Left cardiac atrium (tissue), 4 donors: ENCODE measurements at regions not wholly inside any gene's neighbourhood (a gene's known extent, or its start where the extent isn't known, plus 50 kb on each side); places are given as distances from the start of the nearest gene placed in this dataset.
"Not testable (repeated sequence)": the region's sequence is repeated elsewhere in the genome, so short reads cannot be mapped to it uniquely, and the experiment has no call there.

Experiments
- ATAC-seq, 2 donors: fragments of 200-7000 bp; cut with Tn5 transposase; one replicate each; pipeline ENCODE4 v1.9.1; 2020; ENCODE audit warnings: mild to moderate bottlenecking in 2 of 2, moderate library complexity in 2 of 2
- DNase-seq: peaks from one replicate; pipeline ENCODE4 v3.0.0-alpha.2; 2020
- intact Hi-C, 2 donors: fragments of 100-400 bp; cut with DNase I; formaldehyde crosslinking; loops; one replicate each; pipeline versions ENCODE4 v1.14.1 to v1.15.1; 2022 to 2023
- donor health status: DM: no; HTN: yes; CAD: no.
- donor health status: DM: no; HTN: yes; CAD: no; lungs with severe emphysema.
- donor health status: DM: yes; HTN: yes; CAD: no.
- donor health status: Dilated cardiomyopathy.

DNA sequence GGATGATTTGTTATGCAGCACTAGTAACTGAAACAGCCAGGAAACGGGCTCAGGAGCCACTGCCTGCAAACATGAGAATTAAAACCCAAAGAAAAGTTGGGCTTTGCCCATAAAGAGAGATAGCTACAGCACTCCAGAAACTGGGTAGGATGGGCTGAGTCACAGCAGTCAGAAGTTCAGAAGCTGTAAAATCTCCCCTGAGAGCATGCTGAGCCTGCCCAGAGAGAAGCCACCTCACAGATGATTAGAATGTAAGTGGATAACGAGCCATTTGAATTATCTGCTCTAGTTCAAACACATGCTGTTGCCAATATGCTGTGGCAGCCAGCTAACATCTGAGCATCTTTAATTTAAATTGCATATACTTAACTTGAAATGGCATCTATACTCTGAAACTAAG lies 388.1 kb upstream of the ACVR2A start:
- intact Hi-C loops = no loop called here
- no peak for DNase-seq
- ATAC-seq = no peak

DNA sequence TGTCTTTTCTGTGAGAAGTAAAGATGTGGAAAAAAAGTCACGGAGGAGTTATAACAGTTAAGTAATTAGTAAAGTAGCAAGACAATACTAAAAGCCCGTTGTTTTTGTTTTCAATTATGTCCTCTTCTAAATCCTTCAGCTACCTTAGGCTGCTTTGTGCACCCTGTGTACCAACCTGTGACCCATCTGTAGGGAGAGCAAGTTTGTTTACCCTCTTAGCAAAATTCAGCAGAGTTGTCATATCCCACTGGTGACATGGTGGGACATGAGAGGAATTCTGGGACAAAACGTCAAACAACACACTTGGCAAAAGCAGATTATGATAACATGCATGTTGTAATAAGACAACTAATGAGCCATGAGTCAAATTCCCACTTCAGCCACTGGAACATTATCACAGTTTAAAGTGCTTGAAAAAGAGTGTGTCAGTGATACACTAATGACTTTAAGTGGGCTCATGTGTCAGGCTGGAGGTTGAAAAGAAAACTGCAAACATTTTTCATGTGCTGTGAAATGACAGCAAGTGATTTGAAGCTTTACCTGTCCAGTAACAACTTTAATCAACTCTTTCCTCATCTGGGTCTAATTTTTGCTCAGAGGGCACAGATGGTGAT lies 392.8 kb upstream of the ACVR2A start:
- intact Hi-C loops = no loop called here
- ATAC-seq (no peak), DNase-seq (no peak)

DNA sequence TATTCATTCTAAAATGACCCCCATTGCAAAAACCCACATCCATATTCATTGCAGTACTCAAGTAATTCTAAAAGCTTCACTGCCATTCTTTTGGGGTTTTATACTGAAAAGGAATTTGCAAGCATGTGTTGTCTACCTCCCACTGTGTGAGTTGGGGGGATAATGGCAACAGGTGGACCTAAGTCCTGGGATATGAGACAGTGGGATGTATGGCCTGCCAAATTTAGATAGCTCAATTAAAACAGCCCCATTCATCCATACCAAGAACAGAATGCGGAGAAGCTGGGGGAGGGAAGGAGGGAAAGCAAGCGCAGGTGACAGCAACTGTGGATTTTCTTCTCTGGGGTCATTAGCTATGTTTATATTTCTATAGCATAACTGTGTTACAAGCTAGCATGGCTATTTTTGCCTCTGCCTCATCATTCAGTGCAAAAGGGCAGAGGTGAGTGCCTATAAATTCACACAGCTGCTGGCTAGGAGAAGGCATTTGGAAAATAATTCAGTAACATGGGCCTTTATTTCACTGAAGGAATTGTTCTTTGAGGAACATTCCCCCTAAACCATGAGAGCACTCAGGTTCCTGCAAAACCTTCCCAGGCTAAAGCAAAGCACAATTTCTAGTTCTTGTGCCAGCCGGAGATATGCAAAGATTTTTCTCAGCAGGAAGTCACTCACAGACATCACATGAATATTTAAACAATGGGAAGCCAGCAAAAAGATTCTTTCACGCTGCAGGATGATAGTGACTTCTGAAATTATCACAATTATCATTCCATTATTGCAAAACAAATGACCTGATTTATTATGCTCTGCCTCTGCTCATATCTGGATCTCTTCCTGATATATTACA lies 393.9 kb upstream of the ACVR2A start:
- intact Hi-C loops = no loop called here
- ATAC-seq = no peak

GRCh38 chr2:147449323-147449991 lies 395.4 kb upstream of the ACVR2A start:
- intact Hi-C loops = no loop called here
- ATAC-seq = no peak
- no peak for DNase-seq

More for the DNA sequence above, 393.9 kb upstream of the ACVR2A start:
- DNase-seq = no peak

DNA sequence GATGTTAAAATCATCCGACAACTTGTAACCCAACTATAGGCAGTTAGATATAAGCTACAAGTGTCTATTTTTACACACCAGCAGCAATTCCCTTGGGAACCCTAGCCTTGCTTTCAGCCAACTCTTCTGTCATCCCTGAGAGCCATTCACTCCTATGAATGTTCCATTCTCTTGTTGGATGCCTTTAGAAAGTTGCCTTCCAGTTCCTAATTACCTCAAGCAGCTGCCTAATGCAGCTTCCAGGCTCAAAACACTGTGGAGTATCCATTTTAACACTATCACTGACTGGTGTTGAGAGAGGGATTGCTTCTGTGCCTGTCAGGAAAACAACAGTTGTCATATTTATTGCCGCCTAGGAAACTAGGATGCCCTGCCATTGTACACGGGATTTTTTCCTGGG lies 402.0 kb upstream of the ACVR2A start:
- DNase-seq = no peak
- intact Hi-C loops = no loop called here
- no peak for ATAC-seq

GRCh38 chr2:147441182-147441581 lies 403.6 kb upstream of the ACVR2A start:
- no peak for ATAC-seq
- intact Hi-C loops = no loop called here

DNA sequence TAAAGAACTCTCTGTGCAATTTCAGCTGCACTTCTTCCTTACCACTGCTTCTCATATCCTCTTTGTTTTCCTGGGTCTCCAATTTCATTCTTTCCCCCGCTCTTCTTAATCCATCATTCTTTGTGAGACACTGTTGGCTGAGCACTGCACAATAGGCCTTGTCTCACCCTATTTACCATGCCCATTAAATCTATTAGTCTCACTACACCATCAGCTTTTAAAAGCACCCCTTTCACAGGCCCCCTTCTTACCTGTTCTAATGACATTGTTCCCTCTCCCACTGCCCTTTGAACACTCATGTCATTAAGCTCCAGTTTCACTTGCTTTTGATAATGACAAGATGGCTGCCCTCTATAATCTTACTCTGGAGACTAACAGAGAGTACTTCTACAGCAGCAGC lies 404.1 kb upstream of the ACVR2A start:
- ATAC-seq = no peak
- intact Hi-C loops = no loop called here
- no peak for DNase-seq

More at GRCh38 chr2:147441182-147441581, 403.6 kb upstream of the ACVR2A start:
- DNase-seq = no peak

- ATAC-seq (no peak), DNase-seq (no peak)
- intact Hi-C loops = no loop called here
Measured at GRCh38 chr2:147439986-147440385, 404.8 kb upstream of the ACVR2A start.

DNA sequence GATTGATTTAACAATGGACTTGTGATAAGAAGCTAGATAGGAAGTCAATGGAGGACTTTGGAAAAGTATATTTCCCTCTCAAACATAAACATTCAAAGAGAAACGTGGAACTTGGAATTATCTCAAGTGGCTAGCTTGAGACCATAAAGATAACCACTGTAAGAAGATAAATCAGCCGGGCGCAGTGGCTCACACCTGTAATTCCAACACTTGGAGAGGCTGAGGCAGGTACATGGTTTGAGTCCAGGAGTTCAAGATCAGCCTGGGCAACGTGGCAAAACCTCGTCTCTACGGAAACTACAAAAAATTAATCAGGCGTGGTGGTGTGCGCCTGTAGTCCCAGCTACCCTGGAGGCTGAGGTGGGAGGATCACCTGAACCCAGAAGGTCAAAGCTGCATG lies 405.9 kb upstream of the ACVR2A start:
- ATAC-seq (no peak), DNase-seq (no peak)
- intact Hi-C loops = no loop called here

GRCh38 chr2:147433822-147434221 lies 411.0 kb upstream of the ACVR2A start:
- DNase-seq = no peak
- intact Hi-C loops = no loop called here
- ATAC-seq = no peak

GRCh38 chr2:147430408-147430807 lies 414.4 kb upstream of the ACVR2A start:
- DNase-seq (no peak), ATAC-seq (no peak)
- intact Hi-C loops = no loop called here

DNA sequence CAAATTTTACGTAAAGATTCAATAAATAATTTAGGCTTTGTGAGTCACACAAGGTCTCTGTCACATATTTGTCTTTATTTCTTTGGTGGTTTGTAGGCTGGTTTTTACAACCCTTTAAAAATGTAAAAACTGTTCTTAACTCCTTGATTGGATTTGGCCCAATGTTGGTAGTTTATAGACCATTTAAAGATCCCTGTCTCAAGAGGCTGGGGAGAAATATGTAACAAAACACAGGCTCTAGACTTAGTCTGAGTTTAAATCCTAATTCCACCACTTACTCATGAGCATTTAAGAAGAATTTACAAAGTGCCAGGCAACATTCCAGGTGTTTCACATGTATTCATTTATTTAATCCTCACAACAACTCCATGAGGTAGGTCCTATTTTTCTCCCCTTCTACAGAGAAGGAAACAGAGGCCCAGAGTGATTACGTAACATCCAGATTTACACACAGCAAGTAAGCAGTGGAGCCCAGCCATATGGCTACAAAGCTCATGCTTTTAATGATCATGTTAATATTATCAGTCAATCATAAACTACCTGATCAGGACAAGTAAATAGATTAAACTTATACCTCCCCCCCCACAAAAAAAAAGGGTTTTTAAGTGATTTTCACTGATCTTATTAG lies 416.6 kb upstream of the ACVR2A start:
- DNase-seq (no peak), ATAC-seq (no peak)
- intact Hi-C loops = no loop called here

DNA sequence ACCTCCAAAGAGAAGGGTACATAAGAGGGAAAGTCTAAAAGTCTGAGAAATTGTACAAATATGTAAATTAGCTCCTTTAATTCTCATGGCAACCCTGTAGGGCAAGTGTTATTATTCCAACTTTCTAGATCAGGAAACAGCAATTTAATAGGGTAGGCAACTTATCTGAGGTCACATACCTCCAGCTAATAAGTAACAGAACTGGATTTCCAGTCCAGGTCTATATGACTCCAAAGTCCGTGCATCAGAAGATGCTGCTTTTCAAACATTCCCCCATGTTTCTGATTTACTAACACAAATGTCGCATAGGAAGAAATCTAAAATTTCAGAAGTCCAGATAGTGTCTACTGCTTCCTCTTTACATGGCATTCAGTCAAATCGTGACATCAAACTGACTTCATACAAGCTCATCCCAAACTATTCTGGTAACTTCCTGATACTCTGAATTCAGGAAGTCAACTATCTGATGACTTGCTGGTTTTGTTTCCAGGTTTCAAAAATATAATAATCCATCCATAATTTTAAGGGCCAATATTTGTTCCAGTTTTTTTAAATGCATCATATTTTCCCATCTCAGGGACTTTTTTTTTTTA lies 419.3 kb upstream of the ACVR2A start:
- ATAC-seq (peak in 1 of 2 donors; percentile 42), DNase-seq (no peak)
- intact Hi-C loops = no loop called here

DNA sequence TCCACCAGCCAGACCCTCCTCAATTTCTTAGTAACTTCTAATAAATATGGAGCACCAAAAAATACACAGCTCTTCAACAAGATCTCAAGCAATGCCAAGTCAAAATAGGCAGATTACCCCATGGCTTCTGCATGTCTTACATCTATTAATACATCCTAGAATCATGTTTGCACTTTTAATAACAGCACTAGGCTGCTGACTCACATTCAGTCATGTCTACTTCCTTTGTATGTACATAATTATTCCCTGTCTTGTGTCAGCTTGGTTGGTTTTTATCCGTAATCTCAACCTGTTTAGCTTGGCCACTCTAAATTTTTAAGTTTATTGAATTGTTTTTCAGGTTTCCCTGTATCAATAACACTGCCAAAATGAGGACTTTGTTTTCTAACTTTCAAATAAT lies 420.1 kb upstream of the ACVR2A start:
- ATAC-seq (no peak), DNase-seq (no peak)
- intact Hi-C loops = no loop called here

DNA sequence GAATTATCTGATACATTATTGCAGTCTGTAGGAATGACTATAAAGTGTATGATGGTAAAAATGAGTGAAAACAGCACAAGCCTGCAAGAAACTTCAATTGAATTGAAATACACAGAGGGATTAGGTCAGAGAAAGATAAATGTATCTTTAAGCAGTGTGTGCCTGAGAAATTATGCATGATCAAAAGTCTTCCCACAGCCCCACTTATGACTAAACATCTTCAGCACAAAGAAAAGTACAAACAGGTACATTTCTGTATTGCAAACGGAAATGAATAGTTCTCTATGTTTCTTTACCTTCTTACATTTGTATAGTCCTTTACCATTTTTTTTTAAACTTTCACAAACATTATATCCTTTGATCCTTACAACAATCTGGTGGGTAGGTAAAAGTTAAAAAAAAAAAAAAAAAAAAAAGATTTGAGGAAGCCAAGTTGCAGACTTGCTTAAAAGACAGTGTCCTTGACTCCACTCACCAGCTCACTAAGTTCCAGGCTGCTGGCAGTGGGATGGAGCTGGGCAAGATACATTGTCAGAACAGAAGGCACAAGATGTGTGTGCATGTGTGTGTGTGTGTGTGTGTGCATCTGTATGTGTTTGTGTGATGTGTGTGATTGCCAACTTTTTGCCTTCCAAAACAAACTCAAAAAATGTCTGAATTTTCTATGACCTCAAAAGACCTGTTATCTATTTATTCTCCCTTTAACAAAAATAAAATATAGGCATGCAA lies 423.7 kb upstream of the ACVR2A start:
- ATAC-seq (no peak), DNase-seq (no peak)
- intact Hi-C loops = no loop called here

DNA sequence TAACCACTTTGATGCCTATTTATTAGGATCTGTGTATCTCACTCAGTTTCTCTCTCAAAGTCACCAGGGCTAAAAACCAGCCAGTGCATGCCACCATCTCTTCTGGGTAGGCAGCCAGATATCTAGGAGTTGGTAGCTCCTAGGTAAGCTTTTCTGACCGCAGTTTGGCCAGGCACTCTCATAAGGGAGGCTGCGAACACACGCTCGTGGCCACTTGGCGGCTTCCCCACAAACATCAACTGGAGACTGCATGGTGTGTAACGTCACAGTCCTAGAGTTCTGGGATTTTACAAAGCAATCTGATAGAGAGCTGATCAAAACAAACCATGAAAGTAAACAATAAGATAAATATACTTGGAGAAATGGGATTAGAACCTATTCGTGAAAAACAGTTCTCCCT lies 424.3 kb upstream of the ACVR2A start:
- ATAC-seq (no peak), DNase-seq (no peak)
- intact Hi-C loops = no loop called here

DNA sequence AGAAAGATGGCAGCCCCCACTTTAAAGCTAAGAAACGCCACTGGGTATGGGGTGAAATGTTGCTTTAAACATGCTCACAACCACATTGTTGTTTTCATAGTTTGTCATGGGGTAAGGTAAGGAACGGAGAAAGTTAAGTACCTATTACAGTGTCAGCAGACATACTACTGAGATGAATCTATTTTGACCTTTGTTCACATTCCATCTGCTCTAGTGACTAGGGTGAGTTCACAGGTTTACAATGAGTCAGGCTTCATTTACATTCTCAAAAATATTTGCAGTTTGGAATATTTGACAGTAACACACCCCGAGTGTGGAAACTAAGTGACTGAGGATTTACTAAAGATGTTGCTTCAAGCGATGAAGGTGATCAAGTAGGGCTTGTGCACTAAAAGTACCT lies 428.7 kb upstream of the ACVR2A start:
- DNase-seq (no peak), ATAC-seq (no peak)
- intact Hi-C loops = no loop called here

DNA sequence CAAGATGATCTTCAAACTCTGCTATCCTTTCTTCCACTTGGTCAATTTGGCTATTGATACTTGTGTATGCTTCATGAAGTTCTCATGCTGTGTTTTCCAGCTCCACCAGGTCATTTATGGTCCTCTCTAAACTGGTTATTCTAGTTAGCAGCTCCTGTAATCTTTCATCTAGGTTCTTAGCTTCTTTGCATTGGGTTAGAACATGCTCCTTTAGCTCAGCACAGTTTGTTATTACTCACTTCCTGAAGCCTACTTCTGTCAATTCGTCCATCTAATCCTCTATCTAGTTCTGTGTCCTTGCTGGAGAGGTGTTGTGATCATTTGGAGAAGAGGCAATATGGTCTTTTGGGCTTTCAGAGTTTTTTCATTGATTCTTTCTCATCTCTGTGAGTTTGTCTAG lies 430.2 kb upstream of the ACVR2A start:
- intact Hi-C loops, DNase-seq, ATAC-seq: not testable (repeated sequence)

- DNase-seq = no peak
- intact Hi-C loops = no loop called here
- ATAC-seq = no peak
Measured at GRCh38 chr2:147408357-147408756, 436.5 kb upstream of the ACVR2A start.
